Fibroblast of the conjunctiva (primary cell): ENCODE measurements at regions not wholly inside any gene's neighbourhood (a gene's known extent, or its start where the extent isn't known, plus 50 kb on each side); places are given as distances from the start of the nearest gene placed in this dataset.
A peak's percentile ranks its signal among the peaks of the same experiment; 100 is the strongest.
"Not testable (repeated sequence)": the region's sequence is repeated elsewhere in the genome, so short reads cannot be mapped to it uniquely, and the experiment has no call there.

ENCODE experiments used
- DNase-seq: peaks from one replicate; pipeline ENCODE4 v3.0.0-alpha.2; 2010; ENCODE audit warnings: low read depth

DNA sequence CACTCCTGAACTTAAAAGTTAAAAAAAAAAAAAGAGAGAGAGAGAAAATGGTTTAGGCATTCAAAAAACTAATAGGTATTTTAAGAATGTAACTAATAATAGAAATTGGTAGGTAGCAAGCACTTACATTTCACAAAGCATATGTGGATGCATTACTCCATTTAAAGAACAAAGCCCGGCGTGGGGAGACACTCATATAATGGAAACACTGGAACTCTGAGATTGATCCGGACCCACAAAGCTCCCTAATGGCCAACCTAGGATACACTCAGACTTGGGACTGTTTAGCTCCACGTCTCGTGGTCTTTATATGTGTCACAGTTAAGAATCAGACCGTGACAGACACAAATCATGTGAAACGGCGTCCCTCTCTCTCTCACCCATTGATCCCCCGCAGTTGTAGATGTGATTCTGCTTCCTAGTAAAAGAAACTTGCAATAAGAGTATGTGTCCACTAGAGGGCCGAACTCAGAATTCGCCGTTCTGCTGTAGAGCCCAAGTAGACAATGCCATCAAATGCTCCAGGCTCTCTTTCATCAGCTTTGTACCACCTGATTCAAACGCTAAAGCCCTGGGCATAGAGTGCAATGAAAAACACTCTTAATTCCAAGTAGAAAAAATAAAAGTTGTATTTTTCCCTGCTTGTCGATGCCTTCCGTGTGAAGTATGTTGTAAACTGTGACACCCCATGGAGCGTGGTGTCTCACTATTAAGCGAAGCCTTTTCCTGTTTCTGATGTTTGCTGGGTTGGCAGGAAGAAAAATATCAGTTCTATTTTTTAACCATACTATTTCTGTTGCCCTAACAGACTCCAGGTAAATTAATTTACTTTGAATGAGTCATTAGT, 429.0 kb upstream of the MTPN start:
- peak; percentile 16 for DNase-seq

DNA sequence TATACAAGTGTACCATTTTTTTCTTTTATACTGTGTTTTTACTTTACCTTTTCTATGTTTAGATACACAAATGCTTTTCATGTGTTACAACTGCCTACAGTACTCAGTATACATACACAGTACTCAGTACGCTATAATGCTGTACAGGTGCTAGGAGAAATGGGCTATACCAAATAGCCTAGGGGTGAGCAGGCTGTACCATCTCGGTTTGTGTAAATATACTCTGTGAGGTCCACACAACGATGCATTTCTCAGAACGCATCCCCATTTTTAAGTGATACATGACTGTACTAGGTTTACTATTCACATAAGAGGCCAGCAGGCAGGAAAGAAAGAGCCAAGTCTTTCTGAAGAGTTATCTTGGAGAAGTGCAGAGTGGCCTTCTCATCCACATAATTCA, 426.4 kb upstream of the MTPN start:
- no peak for DNase-seq

DNA sequence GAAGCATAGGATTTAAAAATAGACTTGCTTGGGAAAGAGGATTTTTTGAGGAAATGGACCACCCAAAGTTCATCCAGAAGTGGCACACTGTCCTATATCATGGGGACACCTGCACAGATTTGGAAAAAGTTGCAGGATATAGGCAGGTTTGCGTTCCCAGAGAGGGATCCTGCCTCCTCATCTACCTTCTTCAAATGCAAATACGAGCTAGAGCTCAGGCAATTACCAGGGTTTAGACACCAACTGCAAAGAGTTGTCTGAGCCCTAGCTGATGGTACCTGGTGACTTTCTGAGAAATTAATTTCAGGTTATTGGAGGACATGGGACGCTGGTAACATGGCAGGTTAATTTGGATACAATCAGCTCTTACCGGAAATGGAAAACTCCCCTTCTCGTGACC, 423.7 kb upstream of the MTPN start:
- DNase-seq: no peak

DNA sequence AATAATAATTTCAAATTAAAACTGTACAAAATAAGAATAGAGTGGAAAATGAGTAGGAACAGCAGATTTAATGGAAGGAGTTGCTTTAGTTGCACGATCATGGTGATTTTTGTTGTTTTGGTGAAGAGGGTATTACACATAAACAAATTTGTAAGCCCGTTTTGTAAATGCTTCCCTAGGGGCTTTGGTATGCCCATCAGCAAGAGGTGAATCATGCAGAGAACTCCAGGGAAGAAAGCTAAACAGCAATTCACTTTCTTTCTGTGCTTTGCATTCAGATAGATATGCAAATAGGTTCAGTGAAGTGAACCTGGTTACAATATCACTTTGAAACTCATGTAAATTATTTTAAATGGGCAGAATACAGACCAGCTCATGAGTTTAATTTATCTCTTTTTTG, 422.2 kb upstream of the MTPN start:
- no peak for DNase-seq

DNA sequence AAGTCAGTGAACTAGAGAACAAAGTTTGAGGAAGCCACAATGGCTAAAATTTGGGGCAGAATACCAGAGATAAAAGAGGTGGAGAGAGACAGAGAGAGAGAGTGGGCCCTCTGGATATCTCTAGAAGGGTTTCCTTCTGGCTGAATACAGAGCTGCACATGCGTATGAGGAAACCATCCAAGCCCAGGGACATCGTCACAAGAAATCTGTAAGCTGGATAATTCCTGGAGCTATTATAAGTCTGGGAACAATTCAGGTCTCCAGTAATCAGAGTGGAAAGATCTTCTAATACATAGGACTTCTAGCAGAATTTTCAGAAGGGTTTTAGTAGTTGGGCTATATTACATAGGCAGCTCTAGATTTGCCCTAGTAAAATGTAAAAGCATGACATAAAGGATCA, 415.7 kb upstream of the MTPN start:
- DNase-seq: no peak

DNA sequence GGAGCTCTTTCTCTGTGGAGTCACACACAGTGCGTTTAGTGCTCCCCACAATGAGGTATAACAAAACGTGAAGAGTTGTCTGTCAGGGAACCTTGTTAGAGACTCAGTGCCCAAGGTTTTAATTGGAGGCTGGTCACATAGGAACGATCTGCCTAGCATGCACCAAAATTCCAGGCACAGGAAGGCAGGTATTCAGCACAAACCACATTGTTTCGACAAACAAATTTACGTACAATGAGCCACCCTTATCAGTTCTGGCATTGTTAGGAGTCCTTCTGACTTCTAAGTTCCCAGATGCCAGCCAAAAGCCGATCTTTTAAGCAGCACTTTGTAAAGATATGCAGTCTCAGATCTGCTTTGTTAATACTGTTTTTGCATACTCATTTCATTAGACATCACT, 414.2 kb upstream of the MTPN start:
- DNase-seq: no peak

DNA sequence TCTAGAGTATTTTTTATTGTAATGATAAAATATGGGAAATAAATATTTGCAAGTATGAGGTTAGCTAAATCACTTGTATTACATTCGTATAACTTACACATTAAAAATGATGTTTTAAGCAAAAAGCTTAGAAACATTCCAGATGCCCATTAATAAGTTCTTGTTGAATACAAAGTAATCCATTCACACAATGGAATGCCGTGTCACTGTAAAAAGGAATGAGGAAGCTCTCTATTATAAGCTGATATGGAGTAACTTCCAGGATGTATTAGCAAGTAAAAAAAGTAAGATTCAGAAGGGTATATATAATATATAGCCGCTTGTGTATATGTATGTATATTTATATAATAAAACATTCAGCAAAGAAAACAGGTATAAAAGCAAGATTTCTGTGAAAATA, 412.8 kb upstream of the MTPN start:
- no peak for DNase-seq

DNA sequence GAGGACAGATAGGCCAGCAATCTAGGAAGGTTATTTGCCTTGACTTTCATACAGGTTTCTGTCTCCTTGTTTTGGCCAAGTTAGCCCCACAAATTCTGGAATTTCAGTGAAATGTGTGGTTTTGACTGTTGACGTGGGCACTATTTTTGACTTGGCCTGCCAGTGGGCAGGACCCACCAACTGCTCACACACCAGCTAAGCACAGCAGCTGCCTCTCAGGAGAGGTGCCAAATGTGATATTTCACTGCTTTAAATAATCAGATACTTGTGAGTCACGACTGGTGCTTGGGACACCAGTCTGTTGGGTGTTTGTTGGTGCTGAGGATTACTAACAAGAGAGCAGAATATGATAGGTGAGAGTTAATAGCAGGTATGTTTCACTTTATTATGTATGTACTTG, 409.7 kb upstream of the MTPN start:
- DNase-seq: no peak

DNA sequence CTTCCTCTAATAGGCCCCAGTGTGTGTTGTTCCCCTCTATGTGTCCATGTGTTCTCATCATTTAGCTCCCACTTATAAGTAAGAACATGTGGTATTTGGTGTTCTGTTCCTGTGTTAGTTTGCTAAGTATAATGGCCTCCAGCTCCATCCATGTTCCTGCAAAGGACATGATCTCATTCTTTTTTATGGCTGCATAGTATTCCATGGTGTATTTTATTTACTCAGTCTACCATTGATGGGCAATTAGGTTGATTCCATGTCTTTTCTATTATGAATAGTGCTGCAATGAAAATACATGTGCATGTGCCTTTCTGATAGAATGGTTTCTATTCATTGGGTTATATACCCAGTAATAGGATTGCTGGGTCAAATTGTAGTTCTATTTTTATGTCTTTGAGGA, 394.2 kb upstream of the MTPN start:
- DNase-seq: not testable (repeated sequence)

DNA sequence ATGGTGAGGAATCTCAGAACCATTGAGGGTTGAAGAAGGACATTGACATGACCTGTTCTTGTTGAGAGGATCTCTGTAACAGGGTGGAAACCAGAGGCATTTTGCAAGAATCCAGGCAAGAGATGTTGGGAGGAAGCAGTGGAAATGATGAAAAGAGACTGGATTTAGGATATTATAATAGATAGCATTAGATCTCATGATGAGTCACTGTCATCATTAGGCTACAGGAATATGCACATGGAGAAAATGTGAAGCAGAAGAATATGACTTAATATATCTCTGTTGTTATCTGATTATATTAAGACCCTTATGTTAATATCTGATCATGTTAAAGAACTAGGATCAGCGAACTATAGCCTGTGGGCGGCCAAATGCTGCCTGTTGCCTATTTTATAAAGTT, 393.0 kb upstream of the MTPN start:
- DNase-seq: no peak

DNA sequence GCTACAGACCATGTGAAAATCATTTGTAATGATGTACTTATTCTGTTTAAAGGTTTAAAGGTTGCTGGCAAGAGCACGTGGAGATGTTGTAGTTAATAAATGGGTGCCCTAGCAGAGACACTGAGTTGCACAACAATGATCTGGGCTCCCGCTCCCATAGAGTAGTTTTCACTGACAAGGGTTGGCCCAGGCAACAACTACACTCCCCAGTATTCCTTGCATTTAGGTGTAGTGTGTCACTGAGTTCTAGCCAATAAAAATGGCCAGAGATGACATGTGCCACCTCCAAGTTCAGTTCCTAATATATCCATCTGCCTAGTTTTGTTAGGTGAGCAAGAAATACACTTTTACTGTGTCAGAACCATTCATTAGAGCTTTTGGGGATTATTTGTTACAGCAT, 392.1 kb upstream of the MTPN start:
- DNase-seq: no peak

DNA sequence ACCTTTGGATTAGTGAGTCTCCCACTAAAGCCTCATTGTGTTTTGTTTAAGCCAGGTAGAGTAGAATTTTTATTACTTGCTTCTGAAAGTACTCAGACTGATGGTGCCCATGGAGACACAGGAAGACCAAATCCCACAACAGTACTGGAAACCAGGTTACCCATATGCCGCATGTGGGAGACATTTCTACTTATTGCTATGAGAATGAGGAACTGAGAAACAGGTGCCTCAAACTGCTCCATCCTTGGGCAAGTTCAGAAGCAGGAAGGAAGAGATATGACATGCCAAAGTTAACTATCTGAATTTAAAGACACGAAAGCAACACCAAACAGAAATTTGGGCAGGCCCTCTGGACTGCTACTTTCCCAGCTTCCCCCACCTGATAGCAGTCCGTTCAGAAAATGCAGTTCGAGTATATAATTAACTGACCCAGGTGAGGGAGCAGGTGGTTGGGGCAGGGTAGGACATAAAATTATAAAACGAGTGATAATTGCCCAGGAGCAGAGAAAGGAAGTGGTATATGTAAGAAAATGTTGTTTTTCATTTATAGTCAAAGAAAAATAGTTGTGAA, 382.3 kb upstream of the MTPN start:
- DNase-seq: no peak

DNA sequence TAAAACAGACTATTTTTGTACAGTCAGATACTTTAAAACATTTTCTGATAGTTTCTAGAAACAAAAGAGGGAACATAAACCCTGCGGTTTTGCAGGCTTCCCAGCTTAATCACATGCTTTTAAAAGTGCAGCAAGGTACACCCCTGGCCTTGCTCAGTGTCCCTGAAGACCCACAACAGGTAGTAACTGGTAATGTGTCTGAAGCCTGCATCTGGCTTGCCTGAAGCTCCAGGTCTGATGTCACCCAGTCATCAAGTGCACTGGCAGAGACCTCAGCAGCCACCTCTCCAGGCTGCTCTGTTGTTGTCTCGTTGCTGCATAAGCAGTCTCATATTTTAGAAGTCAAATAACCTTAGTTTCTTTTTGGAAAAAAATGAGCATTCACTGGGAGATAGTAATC, 376.1 kb upstream of the MTPN start:
- DNase-seq: no peak

DNA sequence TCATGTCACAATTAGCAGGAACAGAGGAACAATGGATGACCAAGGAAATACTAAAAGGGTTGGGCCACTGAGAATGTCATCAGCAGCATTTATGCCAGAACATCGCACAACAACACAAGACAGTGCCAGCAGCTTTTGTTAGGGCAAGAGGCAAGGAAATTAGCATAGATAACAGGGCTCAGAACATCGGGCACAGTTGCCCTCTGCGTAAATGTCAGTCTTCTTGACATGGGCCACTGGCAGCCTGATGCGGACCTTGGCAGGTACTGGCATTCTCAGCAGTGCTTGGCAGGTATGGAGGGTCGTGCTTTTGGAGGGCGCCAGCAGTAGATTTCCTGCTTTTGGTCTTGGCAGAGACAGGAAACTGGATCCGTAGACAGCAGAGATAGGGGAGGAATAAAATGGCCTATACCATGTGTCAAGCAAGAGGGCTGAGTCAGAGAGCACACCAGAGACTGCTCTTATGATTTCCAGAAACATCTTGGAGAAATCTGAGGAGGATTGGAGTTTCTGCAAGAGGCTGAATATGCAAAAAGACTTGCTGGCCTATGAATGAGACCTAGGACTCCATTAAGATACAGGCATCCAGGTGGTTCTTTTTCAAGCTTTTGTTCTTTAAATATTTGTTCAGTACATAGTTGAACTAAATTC, 371.5 kb upstream of the MTPN start:
- no peak for DNase-seq

DNA sequence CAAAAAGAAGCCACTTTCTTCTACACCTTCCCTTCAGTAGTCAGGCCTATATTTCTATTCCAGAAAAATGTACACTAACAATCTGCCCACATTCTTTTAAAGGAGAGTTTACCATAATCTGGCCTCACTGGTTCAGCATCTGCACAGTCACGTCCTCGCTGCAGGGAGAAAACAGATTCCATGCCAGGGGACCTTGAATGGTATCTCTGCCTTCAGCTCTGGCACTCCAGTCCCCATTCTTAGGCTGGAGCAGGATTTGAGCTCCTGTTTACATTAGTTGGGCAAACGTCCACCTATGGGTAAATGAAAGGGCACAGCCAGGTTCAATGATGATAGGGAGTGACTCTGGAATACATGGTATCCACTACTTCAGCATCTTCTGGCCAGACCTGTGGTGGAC, 371.0 kb upstream of the MTPN start:
- no peak for DNase-seq

DNA sequence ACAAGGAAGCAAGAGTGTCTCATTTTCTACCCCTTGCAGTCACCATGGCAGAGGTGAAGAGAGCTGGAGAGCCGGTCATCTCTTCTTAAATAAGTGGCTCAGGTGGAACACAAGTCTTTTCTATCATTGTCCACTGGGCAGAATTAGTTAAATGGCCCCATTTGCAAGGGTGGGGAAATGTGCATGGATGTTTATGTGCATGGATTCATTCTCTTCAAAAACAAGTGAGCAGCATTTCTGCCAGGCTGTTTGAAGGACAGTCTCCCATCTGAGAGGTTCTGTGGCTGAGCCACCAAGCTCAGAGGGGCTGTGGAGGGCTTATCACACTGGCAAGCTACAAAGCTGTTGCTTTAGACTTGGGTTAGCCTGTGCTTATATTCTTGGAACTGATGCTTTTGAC, 370.3 kb upstream of the MTPN start:
- DNase-seq: no peak

DNA sequence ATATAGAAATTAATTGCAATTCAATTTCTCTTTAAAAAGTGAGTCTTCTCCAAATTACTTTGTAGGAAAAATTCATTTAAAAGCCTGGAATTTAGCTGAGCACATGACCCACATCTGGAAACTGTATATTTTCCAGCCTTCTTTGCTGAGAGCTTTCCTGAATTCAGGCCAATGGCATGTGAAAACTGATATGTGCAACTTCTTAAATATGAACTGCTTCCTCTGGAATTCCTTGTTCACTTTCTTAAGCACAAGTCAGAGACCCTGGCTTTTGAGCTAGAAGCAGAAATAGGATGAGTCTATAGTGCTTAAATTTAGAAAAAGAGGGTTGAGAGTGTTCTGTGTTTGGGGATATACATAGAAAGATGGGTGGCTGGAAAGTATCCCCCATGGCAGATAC, 365.1 kb upstream of the MTPN start:
- no peak for DNase-seq

DNA sequence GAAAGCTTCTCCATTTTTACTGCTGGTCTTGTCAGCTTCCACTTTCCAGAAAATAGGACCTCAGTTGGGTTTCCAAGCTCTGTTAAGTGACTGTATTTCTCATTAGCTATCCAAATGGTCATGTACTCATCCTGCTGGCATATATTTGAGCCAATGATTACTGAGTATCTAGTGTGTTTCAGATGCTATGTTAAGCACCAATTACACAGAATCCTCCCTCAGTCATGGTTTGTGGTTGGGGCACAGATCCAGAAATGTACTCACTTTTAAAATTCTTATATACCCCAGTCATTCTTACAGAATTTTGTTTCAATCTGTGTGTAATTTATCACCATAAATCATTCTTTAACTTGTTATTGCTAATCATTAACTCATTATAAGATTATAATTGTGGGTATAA, 362.3 kb upstream of the MTPN start:
- DNase-seq: no peak

DNA sequence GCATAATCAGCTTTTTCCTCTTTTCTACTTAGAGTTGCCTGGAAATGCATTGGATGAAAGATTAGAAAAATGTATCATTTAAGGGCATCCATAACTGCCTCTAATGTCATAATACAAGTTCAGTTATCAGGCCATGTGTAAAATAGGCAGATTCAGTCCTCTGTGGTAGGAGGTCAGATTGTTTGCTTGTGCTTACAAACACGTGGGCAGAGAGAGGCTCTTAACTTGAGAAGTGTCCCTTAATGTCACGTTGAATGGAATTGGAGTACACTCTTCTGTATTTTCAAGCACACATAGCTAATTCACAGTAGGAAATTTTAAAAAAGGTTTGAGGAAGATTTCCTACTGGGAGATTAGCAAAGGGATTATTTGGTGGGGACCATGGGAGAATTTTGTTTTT, 359.8 kb upstream of the MTPN start:
- no peak for DNase-seq

DNA sequence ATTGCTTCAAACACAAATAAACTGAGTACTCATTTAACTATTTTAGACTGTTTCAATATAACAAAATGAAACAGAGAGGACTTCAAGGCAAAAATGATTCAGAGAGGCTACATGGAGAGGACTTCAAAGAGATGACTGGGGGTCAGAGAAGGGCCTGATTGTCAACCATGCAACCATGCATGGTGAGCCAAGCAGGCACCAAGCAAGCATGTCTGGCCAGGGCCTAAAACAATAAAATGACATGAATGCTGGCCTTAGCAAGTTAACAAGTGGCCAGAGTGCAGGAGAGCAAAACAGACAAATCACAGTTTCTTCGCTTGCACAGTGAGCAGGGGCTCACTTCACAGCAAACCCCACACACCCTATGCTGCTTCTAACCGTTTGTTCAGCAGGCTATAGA, 356.5 kb upstream of the MTPN start:
- no peak for DNase-seq

DNA sequence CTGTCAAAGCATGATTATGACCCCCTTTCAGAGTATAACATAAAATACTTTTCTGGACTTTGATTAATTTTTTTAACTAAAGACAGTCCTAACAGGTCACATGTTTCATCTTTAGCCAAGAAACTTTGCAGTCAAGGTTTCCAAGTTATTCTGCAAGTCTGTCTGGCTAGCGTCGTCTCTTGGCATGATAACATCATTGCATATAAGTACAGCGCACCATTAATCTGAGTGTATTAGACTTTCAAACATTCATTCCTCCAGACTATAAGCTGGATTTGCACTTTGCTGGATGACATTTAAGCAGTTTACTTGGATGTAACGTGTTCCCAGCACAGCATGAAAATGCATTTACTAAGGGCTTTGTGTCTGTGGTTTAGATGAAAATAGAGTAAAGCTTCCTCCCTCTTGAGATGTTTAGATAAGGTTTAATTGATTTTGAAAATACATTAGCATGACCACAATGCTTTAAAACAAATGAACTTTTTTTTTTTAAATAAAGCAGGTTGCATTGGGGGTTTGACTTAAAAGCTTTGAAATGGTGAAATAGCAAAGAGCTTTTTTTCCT, 349.0 kb upstream of the MTPN start:
- no peak for DNase-seq

DNA sequence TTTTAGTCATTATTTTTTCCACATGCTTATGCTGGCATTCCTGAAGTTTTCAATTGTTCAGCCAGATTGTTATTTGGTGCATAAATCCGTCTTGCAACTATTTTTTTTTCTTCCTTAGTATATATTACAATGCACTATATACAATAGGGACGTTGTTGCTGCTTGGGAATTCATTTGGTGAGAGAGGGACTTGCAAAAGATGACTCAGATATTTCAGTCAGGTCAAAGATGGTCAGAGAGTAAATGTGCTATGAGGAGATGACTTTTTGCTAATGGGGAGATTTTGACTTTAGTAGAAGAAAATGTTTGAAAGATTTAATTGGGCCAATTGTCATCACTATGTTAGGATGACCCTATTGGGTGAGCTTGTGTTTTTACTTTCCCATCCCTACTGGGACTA, 348.4 kb upstream of the MTPN start:
- no peak for DNase-seq

DNA sequence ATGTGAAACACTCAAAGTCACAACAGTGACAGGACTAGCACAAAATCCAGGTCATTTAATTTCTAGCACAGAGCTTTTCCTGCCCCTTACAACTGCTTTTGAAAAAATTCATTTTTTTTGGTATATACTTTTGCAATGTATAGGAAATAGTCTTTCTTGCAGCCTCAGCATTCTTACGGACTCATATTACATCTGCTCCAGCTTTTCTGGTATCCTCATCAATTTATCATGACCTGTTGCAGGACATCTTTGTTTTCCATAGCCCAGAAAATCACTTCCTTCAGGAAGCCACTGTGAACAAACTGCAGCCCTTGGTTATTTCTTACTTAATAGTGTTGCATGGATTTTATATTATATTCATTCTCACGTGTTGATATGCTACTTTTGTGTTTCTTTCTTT, 347.9 kb upstream of the MTPN start:
- DNase-seq: no peak
